ENCODE measurements at regions not wholly inside any gene's neighbourhood (a gene's known extent, or its start where the extent isn't known, plus 50 kb on each side); places are given as distances from the start of the nearest gene placed in this dataset.
"Not testable (repeated sequence)": the region's sequence is repeated elsewhere in the genome, so short reads cannot be mapped to it uniquely, and the experiment has no call there.

GRCh38 chr10:18735711-18736110 lies 76.5 kb downstream of the ARL5B start:
- DNase-seq (ENCODE audit: low read depth) = no peak

- DNase-seq (ENCODE audit: low read depth) = no peak
These were observed 78.0 kb downstream of the ARL5B start for GRCh38 chr10:18737236-18737635.

- DNase-seq (ENCODE audit: low read depth) = peak; percentile 41
These were observed 78.6 kb downstream of the ARL5B start for GRCh38 chr10:18737841-18738240.

GRCh38 chr10:18738835-18739234 lies 79.6 kb downstream of the ARL5B start:
- DNase-seq (ENCODE audit: low read depth) = no peak

- DNase-seq (ENCODE audit: low read depth) = no peak
These were observed 84.7 kb downstream of the ARL5B start for GRCh38 chr10:18743926-18744325.

- no peak for DNase-seq (ENCODE audit: low read depth)
These were observed 94.2 kb downstream of the ARL5B start for GRCh38 chr10:18753312-18753895.

- DNase-seq (ENCODE audit: low read depth) = no peak
These were observed 100.3 kb downstream of the ARL5B start for GRCh38 chr10:18759575-18759974.

- DNase-seq (ENCODE audit: low read depth) = no peak
These were observed 101.6 kb downstream of the ARL5B start for GRCh38 chr10:18760836-18761235.

GRCh38 chr10:18767981-18768380 lies 108.8 kb downstream of the ARL5B start:
- DNase-seq (ENCODE audit: low read depth) = no peak

GRCh38 chr10:18773180-18773579 lies 113.9 kb downstream of the ARL5B start:
- no peak for DNase-seq (ENCODE audit: low read depth)

GRCh38 chr10:18777258-18777657 lies 118.0 kb downstream of the ARL5B start:
- no peak for DNase-seq (ENCODE audit: low read depth)

- no peak for DNase-seq (ENCODE audit: low read depth)
These were observed 127.2 kb downstream of the ARL5B start for GRCh38 chr10:18786478-18786877.

GRCh38 chr10:18793951-18794350 lies 134.7 kb downstream of the ARL5B start:
- DNase-seq (ENCODE audit: low read depth) = no peak

GRCh38 chr10:18795549-18795948 lies 136.3 kb downstream of the ARL5B start:
- no peak for DNase-seq (ENCODE audit: low read depth)

GRCh38 chr10:18797286-18797685 lies 138.1 kb downstream of the ARL5B start:
- no peak for DNase-seq (ENCODE audit: low read depth)

GRCh38 chr10:18822156-18822555 lies 162.9 kb downstream of the ARL5B start:
- peak; percentile 25 for DNase-seq (ENCODE audit: low read depth)

- no peak for DNase-seq (ENCODE audit: low read depth)
These were observed 170.0 kb downstream of the ARL5B start for GRCh38 chr10:18829259-18829658.

GRCh38 chr10:18830277-18830676 lies 171.0 kb downstream of the ARL5B start:
- DNase-seq (ENCODE audit: low read depth) = no peak

- DNase-seq (ENCODE audit: low read depth) = not testable (repeated sequence)
These were observed 192.0 kb upstream of the MALRD1 start for GRCh38 chr10:18856623-18857022.

- DNase-seq (ENCODE audit: low read depth) = no peak
These were observed 188.9 kb upstream of the MALRD1 start for GRCh38 chr10:18859659-18860058.

GRCh38 chr10:18860186-18860585 lies 188.4 kb upstream of the MALRD1 start:
- no peak for DNase-seq (ENCODE audit: low read depth)

- no peak for DNase-seq (ENCODE audit: low read depth)
These were observed 187.9 kb upstream of the MALRD1 start for GRCh38 chr10:18860631-18861240.

GRCh38 chr10:18861382-18861781 lies 187.2 kb upstream of the MALRD1 start:
- no peak for DNase-seq (ENCODE audit: low read depth)

Data from myocyte (in vitro differentiated cells).